Mammary epithelial cell (primary cell): ENCODE measurements at regions not wholly inside any gene's neighbourhood (a gene's known extent, or its start where the extent isn't known, plus 50 kb on each side); places are given as distances from the start of the nearest gene placed in this dataset.

Experiments used
- CTCF ChIP-seq, 2 donors: IDR thresholded peaks in 1 of 2; conservative IDR thresholded peaks in 1 of 2; 2 replicates each; pipeline ENCODE4 v1.5.1; 2011 to 2012; ENCODE audit warnings: inconsistent platforms in 2 of 2, low read length in 2 of 2, mild to moderate bottlenecking in 2 of 2, control low read depth in 1 of 2, low read depth in 1 of 2; ENCODE audit not compliant: insufficient read depth in 1 of 2; ENCODE audit errors: extremely low read depth in 1 of 2
- EZH2 ChIP-seq: IDR thresholded peaks from 2 replicates; pipeline ENCODE4 v1.6.1; 2012; ENCODE audit warnings: low read length, inconsistent platforms, borderline replicate concordance

- TF ChIP-seq CTCF (conservative IDR thresholded peaks at IDR 0.05 in 1 of 2, IDR thresholded peaks at IDR 0.05 in 1 of 2; ENCODE audit: extremely low read depth in 1 of 2, insufficient read depth in 1 of 2, low read depth in 1 of 2, low read length in 2 of 2): no peak
- no peak for TF ChIP-seq EZH2
Observed at GRCh38 chr5:30594331-30594730, 599.2 kb upstream of the CDH6 start.
